ENCODE measurements at regions not wholly inside any gene's neighbourhood (a gene's known extent, or its start where the extent isn't known, plus 50 kb on each side); places are given as distances from the start of the nearest gene placed in this dataset.
A peak's percentile ranks its signal among the peaks of the same experiment; 100 is the strongest.
"Not testable (repeated sequence)": the region's sequence is repeated elsewhere in the genome, so short reads cannot be mapped to it uniquely, and the experiment has no call there.

GRCh38 chr20:6321235-6321634 is 198.4 kb upstream of the FERMT1 start:
- not testable (repeated sequence) for DNase-seq (ENCODE audit: low read depth)

- no peak for DNase-seq (ENCODE audit: low read depth)
These were observed 189.2 kb upstream of the FERMT1 start for GRCh38 chr20:6311841-6312655.

- DNase-seq (ENCODE audit: low read depth): no peak
These were observed 188.3 kb upstream of the FERMT1 start for GRCh38 chr20:6311097-6311496.

- no peak for DNase-seq (ENCODE audit: low read depth)
These were observed 182.7 kb upstream of the FERMT1 start for GRCh38 chr20:6305536-6305935.

GRCh38 chr20:6302041-6302440 is 179.2 kb upstream of the FERMT1 start:
- no peak for DNase-seq (ENCODE audit: low read depth)

GRCh38 chr20:6299456-6299855 is 176.6 kb upstream of the FERMT1 start:
- DNase-seq (ENCODE audit: low read depth): no peak

GRCh38 chr20:6298049-6298448 is 175.2 kb upstream of the FERMT1 start:
- no peak for DNase-seq (ENCODE audit: low read depth)

- no peak for DNase-seq (ENCODE audit: low read depth)
These were observed 173.0 kb upstream of the FERMT1 start for GRCh38 chr20:6295867-6296256.

GRCh38 chr20:6295127-6295866 is 172.5 kb upstream of the FERMT1 start:
- no peak for DNase-seq (ENCODE audit: low read depth)

GRCh38 chr20:6287471-6287870 is 164.6 kb upstream of the FERMT1 start:
- DNase-seq (ENCODE audit: low read depth): no peak

- no peak for DNase-seq (ENCODE audit: low read depth)
These were observed 159.8 kb upstream of the FERMT1 start for GRCh38 chr20:6282642-6283041.

- DNase-seq (ENCODE audit: low read depth): no peak
These were observed 154.9 kb upstream of the FERMT1 start for GRCh38 chr20:6277661-6278240.

- not testable (repeated sequence) for DNase-seq (ENCODE audit: low read depth)
These were observed 147.6 kb upstream of the FERMT1 start for GRCh38 chr20:6270404-6270803.

GRCh38 chr20:6269168-6269873 is 146.5 kb upstream of the FERMT1 start:
- no peak for DNase-seq (ENCODE audit: low read depth)

- DNase-seq (ENCODE audit: low read depth): peak; percentile 70
These were observed 142.5 kb upstream of the FERMT1 start for GRCh38 chr20:6265204-6265904.

- DNase-seq (ENCODE audit: low read depth): no peak
These were observed 130.6 kb upstream of the FERMT1 start for GRCh38 chr20:6253396-6253795.

GRCh38 chr20:6245436-6245835 is 122.6 kb upstream of the FERMT1 start:
- DNase-seq (ENCODE audit: low read depth): no peak

- DNase-seq (ENCODE audit: low read depth): no peak
These were observed 118.8 kb upstream of the FERMT1 start for GRCh38 chr20:6241591-6241990.

GRCh38 chr20:6240059-6240458 is 117.2 kb upstream of the FERMT1 start:
- no peak for DNase-seq (ENCODE audit: low read depth)

GRCh38 chr20:6238421-6238820 is 115.6 kb upstream of the FERMT1 start:
- DNase-seq (ENCODE audit: low read depth): no peak

- DNase-seq (ENCODE audit: low read depth): no peak
These were observed 112.7 kb upstream of the FERMT1 start for GRCh38 chr20:6235510-6235909.

- no peak for DNase-seq (ENCODE audit: low read depth)
These were observed 109.6 kb upstream of the FERMT1 start for GRCh38 chr20:6232436-6232835.
